ENCODE measurements at regions not wholly inside any gene's neighbourhood (a gene's known extent, or its start where the extent isn't known, plus 50 kb on each side); places are given as distances from the start of the nearest gene placed in this dataset.
A peak's percentile ranks its signal among the peaks of the same experiment; 100 is the strongest.

DNA sequence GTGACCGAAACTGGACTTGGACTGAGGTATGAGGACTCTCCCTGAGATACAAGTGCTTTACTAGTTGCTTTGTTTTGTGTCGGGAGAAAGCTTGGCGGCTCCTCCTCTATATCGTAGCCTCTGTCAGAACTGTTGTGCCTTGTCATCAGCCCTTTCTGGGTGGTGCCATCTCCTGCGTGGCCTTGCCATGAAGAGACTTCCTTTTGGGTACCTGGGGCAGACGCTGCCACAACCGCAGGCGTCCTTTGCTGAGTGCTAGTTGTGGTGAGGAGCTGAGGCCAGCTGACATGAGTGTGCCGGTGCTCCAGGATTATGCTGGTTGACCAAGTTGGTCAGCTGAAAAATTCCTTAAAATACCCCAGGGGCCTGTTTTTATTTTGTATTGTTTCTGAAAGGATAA, 124.5 kb downstream of the AKAP11 start:
- Histone ChIP-seq H3K9me3 (no peaks in the 10 kb centered on the region), H3K4me1 (peaks cover 0 to 12% (median 0%) of the 10 kb centered on the region in 4 donors), H3K27me3 (no peaks in the 10 kb centered on the region), H3K36me3 (no peaks in the 10 kb centered on the region), H3K4me3 (no peak overlapping the region), H3K27ac (no peak overlapping the region)
- intact Hi-C loops (cut with DNase I): no loop called here
- TF ChIP-seq EP300 (IDR thresholded peaks at IDR 0.05) (no peak), POLR2AphosphoS5 (IDR thresholded peaks at IDR 0.05) (no peak), POLR2A (IDR thresholded peaks at IDR 0.05) (no peak)
- TF ChIP-seq, protein P1, sequence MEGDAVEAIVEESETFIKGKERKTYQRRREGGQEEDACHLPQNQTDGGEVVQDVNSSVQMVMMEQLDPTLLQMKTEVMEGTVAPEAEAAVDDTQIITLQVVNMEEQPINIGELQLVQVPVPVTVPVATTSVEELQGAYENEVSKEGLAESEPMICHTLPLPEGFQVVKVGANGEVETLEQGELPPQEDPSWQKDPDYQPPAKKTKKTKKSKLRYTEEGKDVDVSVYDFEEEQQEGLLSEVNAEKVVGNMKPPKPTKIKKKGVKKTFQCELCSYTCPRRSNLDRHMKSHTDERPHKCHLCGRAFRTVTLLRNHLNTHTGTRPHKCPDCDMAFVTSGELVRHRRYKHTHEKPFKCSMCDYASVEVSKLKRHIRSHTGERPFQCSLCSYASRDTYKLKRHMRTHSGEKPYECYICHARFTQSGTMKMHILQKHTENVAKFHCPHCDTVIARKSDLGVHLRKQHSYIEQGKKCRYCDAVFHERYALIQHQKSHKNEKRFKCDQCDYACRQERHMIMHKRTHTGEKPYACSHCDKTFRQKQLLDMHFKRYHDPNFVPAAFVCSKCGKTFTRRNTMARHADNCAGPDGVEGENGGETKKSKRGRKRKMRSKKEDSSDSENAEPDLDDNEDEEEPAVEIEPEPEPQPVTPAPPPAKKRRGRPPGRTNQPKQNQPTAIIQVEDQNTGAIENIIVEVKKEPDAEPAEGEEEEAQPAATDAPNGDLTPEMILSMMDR (IDR thresholded peaks at IDR 0.05): no peak
- DNase-seq: no peak
- 79 to 89% methylated on average over 9 of the region's 9 CpGs for WGBS, 2 donors

DNA sequence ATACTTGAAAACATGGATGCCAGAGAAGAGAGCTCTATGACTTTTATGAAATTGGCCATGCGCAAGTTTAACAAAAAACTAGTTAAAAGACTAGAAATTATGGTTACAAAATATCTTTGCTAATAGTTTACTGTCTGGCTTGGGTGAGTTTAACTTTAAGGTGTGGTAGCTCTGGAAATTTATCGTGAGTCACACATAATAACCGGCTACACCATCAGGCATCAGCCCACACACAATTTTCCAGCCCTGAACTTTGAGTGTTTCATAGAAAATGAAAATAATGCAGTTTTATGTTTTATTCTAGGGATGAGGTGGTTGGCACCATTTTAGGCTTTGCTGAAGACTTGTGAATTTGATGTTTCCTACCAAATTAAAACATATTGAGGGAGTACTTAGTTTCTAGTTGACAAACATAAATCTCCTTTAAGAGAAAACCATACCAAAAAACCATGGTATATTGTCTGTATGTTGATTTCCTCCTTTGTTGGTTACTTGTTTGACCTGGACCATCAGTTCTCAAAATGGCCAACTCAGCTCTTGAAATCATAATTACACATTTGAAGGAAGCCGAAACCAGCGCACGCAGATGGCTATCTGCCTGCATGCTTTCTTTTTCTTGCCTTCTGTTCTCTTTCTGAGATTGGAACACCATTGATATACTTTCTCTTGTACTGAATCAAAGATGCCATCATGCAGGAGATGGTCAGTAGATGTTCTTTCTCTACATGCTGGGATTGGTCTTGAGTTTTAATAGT, 125.1 kb downstream of the AKAP11 start:
- H3K27ac ChIP-seq: no peak overlapping the region
- no peaks in the 10 kb centered on the region for H3K36me3 ChIP-seq
- H3K4me1 ChIP-seq: peaks cover 0 to 12% (median 0%) of the 10 kb centered on the region in 4 donors
- WGBS, 2 donors: 77 to 84% methylated on average over 6 of the region's 6 CpGs
- no peak overlapping the region for H3K4me3 ChIP-seq
- TF ChIP-seq EP300 (IDR thresholded peaks at IDR 0.05): no peak
- TF ChIP-seq POLR2A (IDR thresholded peaks at IDR 0.05): no peak
- no peak for TF ChIP-seq POLR2AphosphoS5 (IDR thresholded peaks at IDR 0.05)
- TF ChIP-seq, protein P1 (IDR thresholded peaks at IDR 0.05): no peak
- DNase-seq: no peak
- no peaks in the 10 kb centered on the region for H3K9me3 ChIP-seq
- H3K27me3 ChIP-seq: no peaks in the 10 kb centered on the region
- intact Hi-C loops (cut with DNase I): no loop called here

DNA sequence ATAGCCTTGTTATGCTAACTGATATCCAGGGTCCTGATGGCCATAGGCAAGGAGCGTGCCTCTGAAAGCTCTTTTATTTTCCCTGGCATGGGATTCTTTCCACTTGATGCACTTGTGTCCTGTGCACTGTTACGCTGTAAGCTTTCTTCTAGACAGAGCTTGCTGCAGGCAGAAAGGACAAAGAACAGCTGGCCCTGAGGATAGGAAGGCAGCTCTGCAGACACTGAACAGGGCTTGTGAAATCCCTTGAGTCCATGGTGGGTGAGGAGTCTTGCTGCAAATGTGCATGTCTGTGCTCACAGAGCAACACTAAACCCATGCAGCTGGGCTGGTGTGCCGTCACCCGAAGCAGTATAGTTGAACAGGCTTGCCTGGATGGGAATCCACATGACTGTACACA, 126.6 kb downstream of the AKAP11 start:
- peak; percentile 73 for DNase-seq
- Histone ChIP-seq H3K27me3 (no peaks in the 10 kb centered on the region), H3K36me3 (no peaks in the 10 kb centered on the region), H3K4me3 (no peak overlapping the region), H3K9me3 (no peaks in the 10 kb centered on the region), H3K27ac (no peak overlapping the region), H3K4me1 (peaks cover 0 to 12% (median 0%) of the 10 kb centered on the region in 4 donors)
- WGBS, 2 donors: 79 to 89% methylated on average over 4 of the region's 4 CpGs
- TF ChIP-seq EP300 (IDR thresholded peaks at IDR 0.05) (no peak), POLR2AphosphoS5 (IDR thresholded peaks at IDR 0.05) (peak; percentile 51 to 85 (median 72))
- intact Hi-C loops (cut with DNase I): no loop called here

DNA sequence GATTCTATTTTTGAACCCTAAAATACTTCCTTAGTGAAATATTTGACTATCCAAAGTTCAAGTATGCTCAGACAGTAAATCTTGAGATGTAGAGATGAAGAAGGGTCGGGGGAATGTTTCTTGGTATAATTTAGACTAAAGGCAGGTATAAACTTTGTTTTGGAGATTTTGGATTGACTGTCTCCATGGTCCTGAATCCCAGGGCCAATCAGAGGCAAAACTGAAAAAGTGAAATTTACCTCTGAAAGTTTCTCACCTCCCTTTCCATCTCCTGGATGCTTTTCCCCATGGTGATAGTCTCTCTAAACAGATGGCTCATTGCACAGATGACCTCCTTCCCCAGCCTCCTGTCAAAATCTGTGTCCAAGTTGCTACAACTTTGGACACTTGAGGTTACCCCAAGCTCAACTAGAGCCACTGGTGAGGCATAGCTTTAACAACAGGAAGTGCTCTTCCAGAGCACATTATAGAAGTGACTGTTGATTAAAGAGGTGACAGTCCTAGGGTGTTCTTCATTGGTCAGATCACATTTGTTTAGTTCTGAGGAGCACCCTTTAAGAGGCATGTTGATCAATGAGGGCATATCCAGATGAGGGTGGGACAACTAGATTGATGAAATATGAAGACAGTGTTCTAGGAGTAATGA, 128.4 kb downstream of the AKAP11 start:
- TF ChIP-seq POLR2AphosphoS5 (IDR thresholded peaks at IDR 0.05): no peak
- no peaks in the 10 kb centered on the region for H3K27me3 ChIP-seq
- H3K4me1 ChIP-seq: peaks cover 0 to 12% (median 0%) of the 10 kb centered on the region in 4 donors
- DNase-seq: no peak
- no peak overlapping the region for H3K27ac ChIP-seq
- H3K9me3 ChIP-seq: no peaks in the 10 kb centered on the region
- intact Hi-C loops (cut with DNase I): no loop called here
- no peaks in the 10 kb centered on the region for H3K36me3 ChIP-seq
- H3K4me3 ChIP-seq: no peak overlapping the region
- 77 to 92% methylated on average over 1 of the region's 1 CpG for WGBS, 2 donors

DNA sequence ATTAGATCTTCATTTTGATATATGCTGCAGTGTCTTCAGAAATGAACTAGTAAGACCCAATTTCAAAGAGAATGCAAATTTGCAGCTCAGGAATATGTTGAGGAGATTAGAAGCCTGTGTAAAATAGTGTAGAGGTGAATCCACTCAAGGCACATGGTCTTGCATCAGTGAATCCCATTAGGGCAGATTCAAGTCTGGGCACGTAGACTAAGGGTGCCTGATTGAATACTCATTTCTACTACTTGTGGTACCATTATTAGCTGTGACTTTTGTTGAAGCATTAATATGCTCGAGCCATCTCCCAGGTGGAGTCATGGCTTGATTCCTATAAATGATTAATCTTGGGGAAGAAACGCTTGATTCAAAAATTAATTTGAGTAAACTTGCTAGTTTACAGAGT, 129.4 kb downstream of the AKAP11 start:
- no peak for DNase-seq
- intact Hi-C loops (cut with DNase I): no loop called here
- H3K4me1 ChIP-seq: peaks cover 0 to 12% (median 0%) of the 10 kb centered on the region in 4 donors
- H3K27me3 ChIP-seq: no peaks in the 10 kb centered on the region
- 86 to 88% methylated on average over 3 of the region's 3 CpGs for WGBS, 2 donors
- no peaks in the 10 kb centered on the region for H3K9me3 ChIP-seq
- no peak overlapping the region for H3K4me3 ChIP-seq
- no peaks in the 10 kb centered on the region for H3K36me3 ChIP-seq
- TF ChIP-seq EP300 (IDR thresholded peaks at IDR 0.05): no peak
- TF ChIP-seq POLR2AphosphoS5 (IDR thresholded peaks at IDR 0.05): no peak
- TF ChIP-seq, protein P1 (IDR thresholded peaks at IDR 0.05): no peak
- TF ChIP-seq POLR2A (IDR thresholded peaks at IDR 0.05): no peak
- no peak overlapping the region for H3K27ac ChIP-seq

Measured in sigmoid colon (tissue), 6 donors.